DND-41 (cell line): ENCODE measurements at regions not wholly inside any gene's neighbourhood (a gene's known extent, or its start where the extent isn't known, plus 50 kb on each side); places are given as distances from the start of the nearest gene placed in this dataset.

Experiments used
- CTCF ChIP-seq: IDR thresholded peaks from 2 replicates; pipeline ENCODE4 v1.5.1; 2012; ENCODE audit warnings: borderline replicate concordance, low read length, moderate library complexity, mild to moderate bottlenecking; ENCODE audit not compliant: poor library complexity, severe bottlenecking; ENCODE audit errors: extremely low read depth
- EZH2 ChIP-seq: IDR thresholded peaks from 3 replicates; pipeline ENCODE4 v1.6.1; 2012; ENCODE audit warnings: borderline replicate concordance, low read depth, mild to moderate bottlenecking, moderate library complexity, low read length, inconsistent platforms; ENCODE audit not compliant: severe bottlenecking

GRCh38 chr1:114331936-114332335 is 178.3 kb upstream of the SYT6 start:
- TF ChIP-seq CTCF (no peak), EZH2 (no peak)
